ENCODE measurements at regions not wholly inside any gene's neighbourhood (a gene's known extent, or its start where the extent isn't known, plus 50 kb on each side); places are given as distances from the start of the nearest gene placed in this dataset.

DNA sequence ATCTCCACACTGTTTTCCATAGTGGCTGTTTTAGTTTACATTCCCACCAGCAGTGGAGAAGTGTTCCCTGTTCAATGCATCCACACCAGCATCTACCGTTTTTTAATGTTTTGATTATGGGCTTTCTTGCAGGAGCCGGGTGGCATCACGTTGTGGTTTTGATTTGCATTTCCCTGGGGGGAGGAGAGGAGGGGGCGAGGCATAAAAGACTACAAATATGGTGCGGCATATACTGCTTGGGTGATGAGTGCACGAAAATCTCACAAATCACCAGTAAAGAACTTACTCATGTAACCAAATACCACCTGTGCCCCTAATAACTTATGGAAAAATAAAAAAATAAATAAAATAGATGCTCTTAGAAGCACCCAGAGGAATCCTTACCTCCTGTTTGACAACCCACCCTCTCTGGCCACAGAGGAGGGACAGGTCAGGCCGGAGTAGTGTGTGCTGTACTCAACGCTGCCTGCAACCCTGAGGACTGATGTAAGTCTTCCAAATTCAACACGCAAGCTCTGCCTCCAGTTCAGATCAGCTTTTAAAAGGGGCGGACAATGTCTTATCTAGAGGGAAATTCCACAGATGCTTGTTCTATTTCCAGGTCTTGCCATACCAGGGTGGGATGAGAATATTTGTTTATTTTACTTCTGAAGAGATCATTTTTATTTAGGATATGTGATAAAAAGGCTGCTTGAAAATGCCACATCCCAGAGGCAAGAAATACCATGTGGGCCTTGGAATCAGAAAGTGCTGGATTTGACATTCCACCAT lies 329.6 kb upstream of the B3GAT1 start:
- TF ChIP-seq EZH2 (IDR thresholded peaks at IDR 0.05; ENCODE audit: low read depth), result no peak
- TF ChIP-seq, protein P1, sequence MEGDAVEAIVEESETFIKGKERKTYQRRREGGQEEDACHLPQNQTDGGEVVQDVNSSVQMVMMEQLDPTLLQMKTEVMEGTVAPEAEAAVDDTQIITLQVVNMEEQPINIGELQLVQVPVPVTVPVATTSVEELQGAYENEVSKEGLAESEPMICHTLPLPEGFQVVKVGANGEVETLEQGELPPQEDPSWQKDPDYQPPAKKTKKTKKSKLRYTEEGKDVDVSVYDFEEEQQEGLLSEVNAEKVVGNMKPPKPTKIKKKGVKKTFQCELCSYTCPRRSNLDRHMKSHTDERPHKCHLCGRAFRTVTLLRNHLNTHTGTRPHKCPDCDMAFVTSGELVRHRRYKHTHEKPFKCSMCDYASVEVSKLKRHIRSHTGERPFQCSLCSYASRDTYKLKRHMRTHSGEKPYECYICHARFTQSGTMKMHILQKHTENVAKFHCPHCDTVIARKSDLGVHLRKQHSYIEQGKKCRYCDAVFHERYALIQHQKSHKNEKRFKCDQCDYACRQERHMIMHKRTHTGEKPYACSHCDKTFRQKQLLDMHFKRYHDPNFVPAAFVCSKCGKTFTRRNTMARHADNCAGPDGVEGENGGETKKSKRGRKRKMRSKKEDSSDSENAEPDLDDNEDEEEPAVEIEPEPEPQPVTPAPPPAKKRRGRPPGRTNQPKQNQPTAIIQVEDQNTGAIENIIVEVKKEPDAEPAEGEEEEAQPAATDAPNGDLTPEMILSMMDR (conservative IDR thresholded peaks at IDR 0.05), result no peak
